ENCODE measurements at regions not wholly inside any gene's neighbourhood (a gene's known extent, or its start where the extent isn't known, plus 50 kb on each side); places are given as distances from the start of the nearest gene placed in this dataset.
"Not testable (repeated sequence)": the region's sequence is repeated elsewhere in the genome, so short reads cannot be mapped to it uniquely, and the experiment has no call there.

DNA sequence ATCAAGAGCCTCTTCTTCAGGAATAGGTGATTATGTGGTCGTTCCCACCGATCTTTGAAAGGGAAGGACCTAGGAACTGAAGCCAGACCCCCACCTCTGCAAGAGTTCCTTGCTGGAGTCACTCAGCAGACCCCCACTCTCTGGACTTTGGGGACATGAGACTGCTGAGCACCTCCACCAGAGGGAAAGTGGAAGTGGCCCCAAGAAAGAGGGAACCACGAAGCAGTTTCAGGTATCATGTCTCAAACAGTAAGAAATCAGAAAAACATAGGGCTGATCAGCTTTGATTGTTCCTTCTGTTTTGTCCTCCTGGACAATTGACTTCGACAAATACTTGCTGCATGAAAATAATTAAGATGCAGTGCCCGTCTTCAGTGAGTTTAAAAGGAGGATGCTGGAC, 84.2 kb upstream of the ADORA2B start:
- DNase-seq (ENCODE audit: low read depth), result not testable (repeated sequence)

DNA sequence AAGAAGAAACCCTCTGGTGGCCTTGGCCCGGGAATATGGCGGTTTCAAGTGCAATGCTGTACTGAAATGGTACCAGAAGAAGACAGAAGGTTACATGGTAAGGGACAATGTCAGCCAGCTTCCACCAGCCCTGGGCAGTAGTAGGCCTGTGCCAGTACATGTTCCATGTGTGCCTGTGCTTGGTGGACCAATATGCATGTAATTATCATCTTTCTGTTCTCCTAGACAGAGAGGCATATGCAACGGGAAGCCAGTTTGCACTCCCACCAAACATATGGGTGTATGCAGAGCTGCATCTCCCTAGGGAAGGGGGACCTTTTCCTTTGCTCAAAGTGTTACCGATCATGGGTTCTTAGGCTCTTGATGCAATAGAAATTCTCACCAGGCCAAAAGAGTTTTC, 80.9 kb upstream of the ADORA2B start:
- DNase-seq (ENCODE audit: low read depth), result not testable (repeated sequence)

DNA sequence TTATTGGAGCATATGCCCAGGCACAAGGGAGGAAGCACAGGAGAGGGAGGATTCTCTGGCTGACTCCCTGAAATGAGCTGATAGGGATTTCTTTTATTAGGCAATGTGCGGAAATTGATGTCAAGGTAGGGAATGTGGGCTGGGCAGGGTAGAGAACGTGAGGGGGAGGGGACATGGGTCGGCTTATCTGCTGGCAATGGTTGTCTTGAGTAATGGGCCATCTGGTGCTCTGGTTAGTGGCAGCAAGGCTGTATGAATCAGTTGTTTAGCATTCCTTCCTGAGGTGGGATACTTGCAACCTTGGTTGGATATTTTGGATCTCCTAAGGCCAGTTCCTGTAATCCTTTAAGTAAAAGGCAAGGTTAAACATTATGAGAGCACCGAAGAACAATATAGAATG, 80.5 kb upstream of the ADORA2B start:
- DNase-seq (ENCODE audit: low read depth), result peak; percentile 96

DNA sequence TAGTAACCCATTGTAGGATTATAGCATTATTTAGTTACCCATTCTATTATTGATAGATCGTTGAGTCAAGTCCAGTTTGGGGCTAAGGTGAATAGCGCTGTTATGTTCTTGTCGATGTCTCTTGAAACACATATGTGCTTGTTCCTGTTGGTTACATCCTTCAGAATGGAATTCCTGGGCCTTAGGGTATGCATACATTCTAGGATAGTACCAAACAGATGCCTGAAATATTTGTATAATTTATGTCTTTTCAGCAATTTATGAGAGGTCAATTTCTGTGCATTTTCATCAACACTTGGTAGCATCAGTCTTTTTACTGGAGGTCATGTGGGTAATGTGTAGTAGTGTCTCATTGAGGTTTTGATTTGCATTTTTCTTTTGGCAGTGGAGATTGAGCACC, 78.9 kb upstream of the ADORA2B start:
- not testable (repeated sequence) for DNase-seq (ENCODE audit: low read depth)

DNA sequence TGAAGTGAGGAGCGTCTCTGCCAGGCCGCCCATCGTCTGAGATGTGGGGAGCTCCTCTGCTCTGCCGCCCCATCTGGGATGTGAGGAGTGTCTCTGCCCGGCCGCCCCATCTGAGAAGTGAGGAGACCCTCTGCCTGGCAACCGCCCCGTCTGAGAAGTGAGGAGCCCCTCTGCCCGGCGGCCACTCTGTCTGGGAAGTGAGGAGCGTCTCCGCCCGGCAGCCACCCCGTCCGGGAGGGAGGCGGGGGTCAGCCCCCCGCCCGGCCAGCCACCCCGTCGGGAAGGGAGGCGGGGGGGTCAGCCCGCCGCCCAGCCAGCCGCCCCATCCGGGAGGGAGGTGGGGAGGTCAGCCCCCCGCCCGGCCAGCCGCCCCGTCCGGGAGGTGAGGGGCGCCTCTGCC, 77.6 kb upstream of the ADORA2B start:
- not testable (repeated sequence) for DNase-seq (ENCODE audit: low read depth)

DNA sequence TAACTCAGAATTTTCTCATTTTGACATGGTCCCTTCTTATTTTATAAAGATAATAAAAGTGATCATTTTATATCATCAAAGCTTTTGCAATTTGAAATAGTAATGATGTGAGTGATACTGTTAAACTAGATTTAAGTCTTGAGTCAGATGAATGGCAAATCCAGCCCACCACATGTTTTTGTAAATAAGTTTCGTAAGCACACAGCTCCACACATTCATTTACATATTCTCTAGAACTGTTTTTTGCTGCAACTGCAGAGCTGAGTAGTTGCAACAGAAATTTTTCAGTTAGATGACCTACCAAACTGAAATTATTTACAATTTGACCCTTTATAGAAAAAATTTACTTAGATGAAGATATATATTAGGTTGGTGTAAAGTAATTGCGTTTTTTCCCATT, 75.1 kb upstream of the ADORA2B start:
- DNase-seq (ENCODE audit: low read depth), result not testable (repeated sequence)

DNA sequence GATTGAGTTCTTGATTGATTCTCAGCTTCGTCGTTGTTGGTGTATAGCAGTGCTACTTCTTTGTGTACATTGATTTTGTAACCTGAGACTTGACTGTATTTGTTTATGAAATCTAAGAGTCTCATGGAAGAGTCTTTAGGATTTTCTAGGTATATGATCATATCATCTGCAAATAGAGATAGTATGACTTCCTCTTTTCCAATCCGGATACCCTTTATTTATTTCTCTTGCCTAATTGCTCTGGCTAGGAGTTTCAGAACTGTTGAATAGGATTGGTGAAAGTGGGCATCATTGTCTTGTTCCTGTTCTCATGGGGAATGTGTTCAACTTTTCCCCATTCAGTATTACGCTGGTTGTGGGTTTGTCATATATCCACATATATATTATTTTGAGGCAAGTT, 72.3 kb upstream of the ADORA2B start:
- not testable (repeated sequence) for DNase-seq (ENCODE audit: low read depth)

DNA sequence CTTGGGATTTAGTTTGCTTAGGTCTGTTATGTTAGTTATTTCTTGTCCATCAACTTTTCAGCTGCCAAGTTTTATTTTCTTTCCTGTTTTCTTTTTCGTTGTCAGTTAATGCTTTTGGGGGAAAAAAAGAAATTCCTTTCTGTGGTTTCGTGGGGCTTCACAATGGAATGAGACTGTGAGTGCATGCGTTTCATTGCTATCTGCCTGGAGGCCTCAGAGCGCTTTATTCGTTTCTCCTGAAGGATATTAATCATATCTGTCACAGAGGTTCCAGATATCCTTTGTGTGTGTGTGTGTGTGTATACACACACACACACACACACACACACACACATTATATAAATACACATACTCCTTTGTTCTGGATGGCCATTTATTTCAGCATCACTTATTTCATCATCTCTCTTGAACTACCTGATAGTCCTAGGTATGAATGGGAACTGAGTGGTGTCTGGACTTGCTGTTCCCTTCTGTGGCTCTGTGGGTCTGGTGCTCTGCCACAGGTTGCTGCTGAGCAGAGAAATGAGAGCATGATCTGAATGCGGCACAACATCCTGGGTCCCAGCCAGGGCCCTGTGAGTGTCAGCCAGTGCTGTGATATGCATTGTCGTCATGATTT, 66.9 kb upstream of the ADORA2B start:
- DNase-seq (ENCODE audit: low read depth), result peak; percentile 59

DNA sequence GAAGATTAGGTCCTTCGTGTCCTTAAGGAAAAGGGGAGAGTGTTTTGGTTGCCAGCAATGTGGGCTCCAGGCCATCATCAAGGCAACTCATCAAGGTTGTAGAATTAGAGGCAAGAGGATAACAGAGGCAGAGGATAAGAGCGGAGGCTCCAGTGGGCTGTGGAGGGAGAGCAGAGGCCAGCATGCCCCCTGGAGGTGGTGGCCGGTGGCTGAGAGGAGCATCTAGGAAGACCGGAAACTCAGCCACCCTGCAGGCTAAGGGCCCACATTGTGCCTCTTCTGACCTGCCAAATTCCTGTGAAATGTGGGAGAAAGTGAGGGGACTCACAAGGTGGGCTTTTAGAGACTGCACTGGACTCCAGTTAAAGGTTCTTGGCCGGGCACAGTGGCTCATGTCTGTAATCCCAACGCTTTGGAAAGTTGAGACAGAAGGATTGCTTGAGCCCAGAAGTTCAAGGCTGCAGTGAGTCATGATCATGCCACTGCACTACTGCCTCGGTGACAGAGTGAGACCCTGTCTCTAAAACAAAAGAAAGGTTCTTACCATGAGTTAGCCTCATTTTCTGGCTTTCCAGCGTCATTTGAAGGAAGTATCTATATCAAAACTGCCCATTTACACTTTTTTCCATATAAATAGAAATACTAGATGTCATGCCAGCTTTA, 62.7 kb upstream of the ADORA2B start:
- no peak for DNase-seq (ENCODE audit: low read depth)

DNA sequence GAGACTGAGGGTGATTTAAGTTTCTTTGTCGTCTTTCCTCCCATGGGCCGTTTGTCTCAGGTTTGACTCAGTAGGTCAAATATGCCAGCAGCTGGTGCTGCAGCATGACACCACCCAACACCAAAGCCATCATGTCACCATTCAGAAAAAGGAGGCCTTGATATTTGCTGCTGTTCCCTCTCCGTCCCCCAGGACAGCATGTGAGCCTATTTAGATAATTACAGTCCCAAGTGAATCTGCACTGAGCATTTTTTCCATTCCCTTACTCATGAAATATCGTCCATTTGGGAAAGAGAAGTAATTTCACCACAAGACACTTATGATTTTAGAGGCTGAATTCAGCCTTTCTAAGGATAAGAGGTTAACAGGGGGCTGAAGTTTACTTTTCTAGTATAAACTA, 62.2 kb upstream of the ADORA2B start:
- no peak for DNase-seq (ENCODE audit: low read depth)

DNA sequence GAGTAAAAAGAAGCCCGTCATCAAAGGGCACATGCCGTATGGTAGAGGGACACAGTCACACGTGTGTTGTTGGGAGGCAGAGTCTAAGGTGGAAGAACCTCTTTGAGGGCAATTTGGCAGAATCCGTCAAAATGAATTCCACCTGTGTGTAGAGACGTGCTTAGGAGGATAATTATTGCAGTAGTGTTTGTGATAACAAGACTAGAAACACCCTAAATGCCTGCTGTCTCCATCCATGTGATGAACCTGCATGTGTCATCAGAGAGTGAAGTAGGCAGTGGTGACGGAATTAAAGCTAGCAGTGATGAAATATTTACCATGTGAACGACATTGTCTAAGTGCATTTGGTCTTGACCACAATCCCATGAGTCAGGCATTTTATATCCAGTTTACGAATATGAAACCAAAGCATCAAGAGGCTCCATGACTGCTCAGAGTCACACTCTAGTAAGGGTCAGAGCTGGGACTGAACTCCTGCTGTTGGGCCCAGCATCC, 61.3 kb upstream of the ADORA2B start:
- DNase-seq (ENCODE audit: low read depth), result peak; percentile 97

DNA sequence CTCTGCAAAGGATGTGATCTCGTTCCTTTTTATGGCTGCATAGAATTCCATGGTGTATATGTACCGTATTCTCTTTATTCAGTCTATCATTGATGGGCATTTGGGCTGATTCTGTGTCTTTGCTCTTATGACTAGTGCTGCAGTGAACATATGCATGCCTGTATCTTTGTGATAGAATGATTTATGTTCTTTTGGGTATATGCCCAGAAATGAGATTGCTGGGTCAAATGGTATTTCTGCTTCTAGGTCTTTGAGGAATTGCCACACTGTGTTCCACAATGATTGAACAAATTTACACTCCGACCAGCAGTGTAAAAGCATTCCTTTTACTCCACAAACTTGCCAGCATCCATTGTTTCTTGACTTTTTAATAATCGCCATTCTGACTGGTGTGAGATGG, 60.2 kb upstream of the ADORA2B start:
- peak; percentile 81 for DNase-seq (ENCODE audit: low read depth)

DNA sequence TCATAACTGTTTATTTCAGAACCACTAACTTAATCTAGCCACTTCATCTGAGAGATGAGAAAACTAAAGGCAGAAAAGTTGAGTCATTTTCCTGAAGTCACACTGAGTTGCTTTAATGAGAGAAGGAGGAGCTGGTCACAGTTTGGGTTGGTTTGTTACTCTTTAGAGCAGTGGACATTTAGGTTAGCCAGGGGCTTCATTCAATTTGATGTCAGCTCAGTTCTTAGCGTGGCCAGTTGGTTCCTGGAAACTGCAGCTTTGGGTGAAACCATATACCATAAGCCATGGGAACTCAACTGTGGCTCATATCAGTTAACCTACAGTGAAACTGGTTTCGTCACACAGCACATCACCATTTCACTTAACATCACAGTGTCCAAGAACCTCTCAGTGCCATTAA, 59.2 kb upstream of the ADORA2B start:
- DNase-seq (ENCODE audit: low read depth), result peak; percentile 32

DNA sequence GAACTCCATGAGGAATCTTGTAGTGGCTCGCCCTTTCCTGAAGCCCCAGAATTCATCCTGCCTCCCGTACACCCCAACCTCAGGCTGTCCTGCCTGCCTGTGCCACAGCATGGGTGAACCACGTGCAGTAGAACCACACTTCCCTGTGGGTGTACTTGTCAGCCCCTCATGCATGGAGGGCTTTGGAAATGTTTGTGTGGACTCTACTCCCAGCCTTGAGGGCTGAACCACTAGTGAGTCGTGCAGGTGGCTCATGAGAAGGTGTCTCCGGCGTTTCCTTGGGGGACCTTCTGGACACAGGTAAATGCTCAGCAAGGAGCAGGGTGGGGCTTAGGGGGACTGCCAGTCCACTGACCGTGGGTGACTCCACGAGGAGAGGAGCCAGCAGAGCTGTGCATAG, 58.7 kb upstream of the ADORA2B start:
- DNase-seq (ENCODE audit: low read depth), result no peak

DNA sequence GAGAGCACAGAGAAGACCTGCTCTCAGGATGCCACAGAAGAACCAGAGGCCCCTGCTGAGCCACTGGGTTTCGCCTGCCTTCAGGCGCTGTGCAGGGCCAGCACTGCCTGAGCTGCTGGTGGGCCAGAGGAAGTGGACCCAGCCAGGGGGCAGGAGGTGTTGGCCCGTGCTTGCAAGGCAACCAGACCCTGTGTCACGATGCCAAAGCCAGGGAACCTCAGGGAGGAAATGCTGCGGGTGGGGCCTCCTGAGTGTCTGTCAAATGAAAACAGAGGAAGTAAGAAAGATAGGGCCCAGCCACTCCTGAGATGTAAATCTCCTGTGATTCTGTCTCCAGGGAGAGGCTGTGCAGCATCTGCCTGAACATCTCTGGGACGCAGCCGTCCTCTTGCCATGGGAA, 58.1 kb upstream of the ADORA2B start:
- DNase-seq (ENCODE audit: low read depth), result no peak

DNA sequence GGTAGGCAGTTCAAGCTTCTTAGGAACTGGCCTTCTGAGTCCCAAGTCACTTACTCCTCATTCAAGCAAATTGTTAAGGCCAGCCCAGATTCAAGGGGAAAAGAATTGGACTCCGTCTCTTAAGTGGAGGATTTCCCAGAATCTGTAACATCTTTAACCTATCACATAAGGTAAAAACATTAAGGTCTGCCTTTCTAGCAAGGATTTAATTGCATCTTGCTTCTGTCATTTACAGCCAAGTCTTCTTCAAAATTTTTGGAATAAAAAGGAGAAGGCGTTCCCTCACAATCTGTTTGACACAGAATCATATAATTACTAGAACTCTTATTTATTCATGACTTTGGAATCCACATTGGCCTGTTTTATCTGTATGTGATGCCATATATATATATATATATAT, 56.5 kb upstream of the ADORA2B start:
- no peak for DNase-seq (ENCODE audit: low read depth)

DNA sequence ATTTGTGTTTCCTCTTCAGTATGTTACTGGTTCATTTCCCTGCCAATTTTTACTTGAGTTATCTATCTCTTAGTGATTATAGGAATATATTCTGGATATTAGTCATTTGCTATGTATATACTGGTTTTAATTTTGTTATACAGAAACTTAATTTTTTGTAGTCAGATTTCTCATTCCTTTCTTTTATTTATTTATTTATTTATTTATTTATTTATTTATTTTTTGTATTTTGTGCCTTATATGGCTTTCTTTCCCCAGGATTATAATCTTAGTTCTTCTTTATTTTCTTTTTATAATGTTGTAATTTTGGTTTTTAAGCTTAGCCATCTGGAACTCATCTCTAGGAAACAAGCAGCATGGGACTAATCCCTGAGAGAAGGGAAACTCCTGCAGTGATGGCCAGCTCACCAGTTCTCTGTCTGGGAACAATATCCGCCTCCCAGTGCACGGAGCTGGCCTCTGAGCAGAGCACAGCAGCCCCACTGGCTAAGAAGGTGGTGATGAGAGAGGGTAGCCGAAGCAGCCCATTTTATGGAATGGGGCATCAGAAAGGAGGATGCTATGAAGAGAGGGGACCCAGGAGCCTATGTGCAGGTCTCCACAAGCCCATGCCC, 54.5 kb upstream of the ADORA2B start:
- DNase-seq (ENCODE audit: low read depth), result peak; percentile 21

DNA sequence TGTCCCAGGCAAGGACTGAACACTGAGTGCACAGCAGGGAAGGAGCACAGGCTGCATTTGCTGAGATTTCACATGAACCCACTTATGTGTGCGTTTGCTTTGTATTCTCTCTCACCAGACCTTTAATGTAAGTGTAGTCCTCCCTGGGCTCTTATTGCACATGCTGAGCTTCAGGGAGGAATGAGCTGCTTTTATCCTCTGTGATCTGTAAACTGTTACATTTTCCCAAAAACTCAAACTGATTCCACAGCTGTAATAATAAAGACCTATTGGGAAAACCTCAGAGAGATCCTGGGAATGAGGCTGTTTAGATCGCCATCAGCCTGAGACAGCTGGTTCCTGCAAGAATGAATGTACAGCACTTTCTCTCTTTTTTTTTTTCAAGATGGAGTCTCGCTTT, 53.6 kb upstream of the ADORA2B start:
- no peak for DNase-seq (ENCODE audit: low read depth)

DNA sequence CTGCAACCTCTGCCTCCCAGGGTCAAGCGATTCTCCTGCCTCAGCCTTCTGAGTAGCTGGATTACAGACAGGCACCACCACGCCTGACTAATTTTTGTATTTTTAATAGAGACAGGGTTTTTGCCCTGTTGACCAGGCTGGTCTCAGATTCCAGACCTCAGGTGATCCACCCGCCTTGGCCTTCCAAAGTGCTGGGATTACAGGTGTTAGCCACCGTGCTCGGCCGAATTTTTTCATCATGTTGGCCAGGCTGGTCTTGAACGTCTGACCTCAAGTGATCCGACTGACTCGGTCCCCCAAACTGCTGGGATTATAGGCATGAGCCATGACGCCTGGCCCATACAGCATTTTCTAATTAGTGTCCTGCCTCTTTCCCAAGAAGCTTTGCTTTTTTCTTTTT, 52.7 kb upstream of the ADORA2B start:
- no peak for DNase-seq (ENCODE audit: low read depth)

DNA sequence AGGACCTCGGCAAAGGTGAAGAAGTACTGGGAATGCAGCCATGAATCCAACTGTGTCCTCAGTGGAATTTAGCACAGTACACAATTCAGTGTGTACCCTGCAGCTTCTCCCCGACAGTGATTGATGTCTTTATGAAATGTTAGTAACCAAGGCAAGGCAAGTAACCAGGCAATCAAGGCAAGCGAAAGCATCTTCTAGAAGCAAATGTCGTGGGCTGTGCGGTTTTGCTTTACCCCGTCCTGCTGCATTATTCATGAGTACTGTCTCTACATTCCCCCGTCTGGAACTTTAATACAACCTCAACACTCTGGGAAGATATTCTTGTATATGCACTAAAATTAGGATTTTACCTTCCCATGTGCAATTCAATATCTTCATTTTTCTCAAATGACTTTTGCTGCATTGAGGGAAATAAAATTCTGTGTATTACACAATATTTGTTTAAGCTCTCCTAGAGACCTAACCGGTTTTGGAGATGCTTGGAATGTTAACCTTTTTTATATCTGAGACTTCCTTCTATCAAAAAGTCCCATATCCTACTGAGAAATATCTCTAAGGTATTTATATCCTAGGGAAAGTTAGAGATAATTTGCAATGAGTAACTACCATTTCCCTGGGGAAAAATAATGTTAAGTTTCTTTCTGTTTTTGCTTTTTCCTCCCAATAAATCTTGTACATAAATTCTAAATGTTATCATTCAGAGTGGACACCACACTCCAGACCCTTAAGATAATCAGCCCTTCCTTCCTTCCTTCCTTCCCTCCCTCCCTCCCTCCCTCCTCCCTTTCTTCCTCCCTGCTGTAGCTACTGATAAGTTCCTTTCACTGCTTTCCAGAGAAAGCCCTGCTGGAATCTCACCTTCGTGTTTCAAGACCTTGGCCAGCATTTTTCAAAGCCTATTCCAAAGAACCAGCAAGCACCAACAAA, 51.9 kb upstream of the ADORA2B start:
- peak; percentile 50 for DNase-seq (ENCODE audit: low read depth)

DNA sequence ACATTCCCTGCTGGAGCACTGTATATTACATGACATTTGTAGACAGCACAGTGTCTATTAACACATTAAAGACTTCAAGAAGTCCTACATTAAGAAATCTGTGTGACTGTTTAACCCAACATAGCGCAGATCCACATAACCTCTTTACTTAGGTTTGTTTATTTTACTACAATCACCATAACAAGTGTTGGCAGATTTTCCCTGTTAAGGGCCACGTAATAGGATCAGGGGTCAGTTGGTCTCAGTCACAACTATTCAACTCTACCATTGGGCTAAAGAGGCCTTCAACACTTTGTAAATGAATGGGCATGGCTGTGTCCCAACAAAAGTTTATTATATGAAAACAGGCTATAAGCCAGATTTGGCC, 51.3 kb upstream of the ADORA2B start:
- no peak for DNase-seq (ENCODE audit: low read depth)

DNA sequence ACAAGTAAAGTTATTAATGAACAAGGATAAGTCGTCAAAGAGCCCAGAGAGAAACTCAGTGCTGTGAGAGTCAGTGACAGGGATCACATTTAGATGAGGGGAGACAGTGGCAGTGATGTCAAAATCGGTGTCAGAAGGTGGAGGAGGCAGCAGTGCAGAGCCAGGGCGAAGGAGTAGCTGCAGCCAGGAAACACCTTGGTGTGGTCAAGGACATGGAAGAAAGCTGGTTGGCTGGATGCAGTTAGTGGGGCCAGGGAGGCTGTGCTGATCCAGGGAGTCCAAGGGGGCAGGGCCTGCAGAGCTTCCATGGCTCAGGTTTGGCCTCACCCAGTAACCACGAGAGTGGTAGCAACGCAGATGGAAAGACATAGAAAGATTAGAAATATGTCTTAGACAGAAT, 50.7 kb upstream of the ADORA2B start:
- no peak for DNase-seq (ENCODE audit: low read depth)

All from amniotic epithelial cell (primary cell).